Lower leg skin (tissue), 3 donors: ENCODE measurements at regions not wholly inside any gene's neighbourhood (a gene's known extent, or its start where the extent isn't known, plus 50 kb on each side); places are given as distances from the start of the nearest gene placed in this dataset.

Experiments
- CTCF ChIP-seq, 3 donors: fragments of 450-650 bp; IDR thresholded peaks; one replicate each; pipeline ENCODE4 v1.5.1; 2016; ENCODE audit warnings: antibody characterized with exemption in 3 of 3, mild to moderate bottlenecking in 3 of 3, moderate library complexity in 2 of 3
- POLR2A ChIP-seq, 2 donors: fragments of 450-650 bp; IDR thresholded peaks; one replicate each; pipeline ENCODE4 v1.6.1; 2016 to 2017; ENCODE audit warnings: antibody characterized with exemption in 2 of 2, mild to moderate bottlenecking in 1 of 2, moderate library complexity in 1 of 2

GRCh38 chr20:24829649-24830370, 119.3 kb upstream of the CST7 start:
- TF ChIP-seq CTCF (IDR thresholded peaks at IDR 0.05) = no peak
- no peak for TF ChIP-seq POLR2A (IDR thresholded peaks at IDR 0.05)
